ENCODE measurements at regions not wholly inside any gene's neighbourhood (a gene's known extent, or its start where the extent isn't known, plus 50 kb on each side); places are given as distances from the start of the nearest gene placed in this dataset.

- Histone ChIP-seq H3K4me3 (ENCODE audit: low read depth, low read length) (no peak overlapping the region), H3K27me3 (ENCODE audit: control insufficient read depth, insufficient read depth, low read length) (no peaks in the 10 kb centered on the region), H3K36me3 (ENCODE audit: control insufficient read depth, insufficient read depth, low read length) (no peaks in the 10 kb centered on the region)
- TF ChIP-seq, protein P1, sequence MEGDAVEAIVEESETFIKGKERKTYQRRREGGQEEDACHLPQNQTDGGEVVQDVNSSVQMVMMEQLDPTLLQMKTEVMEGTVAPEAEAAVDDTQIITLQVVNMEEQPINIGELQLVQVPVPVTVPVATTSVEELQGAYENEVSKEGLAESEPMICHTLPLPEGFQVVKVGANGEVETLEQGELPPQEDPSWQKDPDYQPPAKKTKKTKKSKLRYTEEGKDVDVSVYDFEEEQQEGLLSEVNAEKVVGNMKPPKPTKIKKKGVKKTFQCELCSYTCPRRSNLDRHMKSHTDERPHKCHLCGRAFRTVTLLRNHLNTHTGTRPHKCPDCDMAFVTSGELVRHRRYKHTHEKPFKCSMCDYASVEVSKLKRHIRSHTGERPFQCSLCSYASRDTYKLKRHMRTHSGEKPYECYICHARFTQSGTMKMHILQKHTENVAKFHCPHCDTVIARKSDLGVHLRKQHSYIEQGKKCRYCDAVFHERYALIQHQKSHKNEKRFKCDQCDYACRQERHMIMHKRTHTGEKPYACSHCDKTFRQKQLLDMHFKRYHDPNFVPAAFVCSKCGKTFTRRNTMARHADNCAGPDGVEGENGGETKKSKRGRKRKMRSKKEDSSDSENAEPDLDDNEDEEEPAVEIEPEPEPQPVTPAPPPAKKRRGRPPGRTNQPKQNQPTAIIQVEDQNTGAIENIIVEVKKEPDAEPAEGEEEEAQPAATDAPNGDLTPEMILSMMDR (IDR thresholded peaks at IDR 0.05; ENCODE audit: insufficient read depth, low read depth, low read length), result no peak
- DNase-seq (ENCODE audit: low read depth), result no peak
- ChIA-PET CTCF (interaction anchor here (0.9 to 2.9 kb wide), 3 partner anchors 11 to 42 kb away, joined by 3 to 18 read pairs (median 6); no protein-coding TSS in a partner anchor), POLR2A (interaction anchor here (1.6 kb wide), 1 partner anchor 17 kb away, joined by 5 read pairs; no protein-coding TSS in a partner anchor)
Observed at GRCh38 chr20:61186771-61187472, 65.1 kb upstream of the CDH4 start.

- Histone ChIP-seq H3K4me3 (ENCODE audit: low read depth, low read length) (no peak overlapping the region), H3K36me3 (ENCODE audit: control insufficient read depth, insufficient read depth, low read length) (no peaks in the 10 kb centered on the region), H3K27me3 (ENCODE audit: control insufficient read depth, insufficient read depth, low read length) (no peaks in the 10 kb centered on the region)
- TF ChIP-seq, protein P1 (IDR thresholded peaks at IDR 0.05; ENCODE audit: insufficient read depth, low read depth, low read length), result no peak
- ChIA-PET POLR2A (interaction anchor here (0.5 kb wide), 1 partner anchor 55 kb away, joined by 8 read pairs; no protein-coding TSS in a partner anchor), CTCF (no interaction called here)
- DNase-seq (ENCODE audit: low read depth), result no peak
Observed at GRCh38 chr20:61189534-61189933, 62.5 kb upstream of the CDH4 start.

DNA sequence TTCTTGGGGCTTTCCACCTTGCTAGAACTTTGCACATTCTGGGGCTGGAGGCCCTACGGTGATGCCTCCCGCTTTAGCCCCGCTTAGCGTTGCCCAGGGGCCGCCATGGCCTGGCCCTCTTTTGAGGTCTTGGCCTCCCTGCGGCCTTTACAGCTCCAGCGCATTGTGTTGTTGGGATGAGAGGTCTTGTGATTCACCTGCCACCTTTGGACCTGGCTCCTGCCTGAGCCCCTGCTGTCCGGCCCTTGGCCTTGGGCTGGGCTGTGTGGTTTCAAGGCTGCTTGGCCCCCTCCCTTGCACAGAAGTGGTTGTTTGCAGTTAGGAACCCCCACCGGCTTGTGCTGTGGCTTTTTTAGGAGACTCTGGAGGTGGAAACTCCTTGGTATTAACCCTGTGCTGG lies 61.0 kb upstream of the CDH4 start:
- ChIA-PET POLR2A (no interaction called here), CTCF (interaction anchor here (1.6 kb wide), 1 partner anchor 1134 kb away, joined by 3 read pairs; no protein-coding TSS in a partner anchor)
- H3K36me3 ChIP-seq (ENCODE audit: control insufficient read depth, insufficient read depth, low read length), result no peaks in the 10 kb centered on the region
- TF ChIP-seq, protein P1 (IDR thresholded peaks at IDR 0.05; ENCODE audit: insufficient read depth, low read depth, low read length), result no peak
- H3K4me3 ChIP-seq (ENCODE audit: low read depth, low read length), result no peak overlapping the region
- H3K27me3 ChIP-seq (ENCODE audit: control insufficient read depth, insufficient read depth, low read length), result peaks cover 2% of the 10 kb centered on the region; the same call in 1 of the 2 replicates
- no peak for DNase-seq (ENCODE audit: low read depth)

DNA sequence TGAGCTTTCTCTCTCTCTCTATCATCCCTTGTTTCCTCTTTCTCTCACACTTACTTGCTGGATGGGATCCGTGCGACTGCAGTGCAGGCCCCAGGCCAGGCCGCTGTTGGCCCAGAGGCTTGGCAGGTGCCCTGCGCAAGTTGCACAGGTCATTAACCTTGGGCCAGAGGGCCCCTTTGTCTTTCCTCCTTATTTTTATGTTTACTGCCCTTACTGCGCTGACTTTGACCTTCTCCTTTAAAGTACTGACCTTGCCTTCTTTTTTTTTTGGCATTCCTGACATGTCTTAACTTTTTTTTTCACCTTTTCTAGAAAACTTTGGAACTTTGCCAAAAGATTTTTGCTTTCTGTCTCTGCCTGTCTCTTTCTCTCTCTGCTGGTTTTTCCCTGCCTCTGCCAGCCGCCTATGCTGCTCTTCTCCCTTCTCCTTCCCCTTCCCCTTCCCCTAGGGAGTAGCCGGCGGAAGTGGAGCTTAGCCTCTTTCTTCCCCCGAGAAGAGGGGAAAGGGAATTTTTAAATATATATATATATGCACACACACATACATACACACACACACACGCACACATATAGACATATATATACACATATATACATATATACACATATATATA lies 59.6 kb upstream of the CDH4 start:
- TF ChIP-seq, protein P1 (IDR thresholded peaks at IDR 0.05; ENCODE audit: insufficient read depth, low read depth, low read length), result no peak
- POLR2A ChIA-PET, result no interaction called here
- CTCF ChIA-PET, result no interaction called here
- peaks cover 3% of the 10 kb centered on the region; the same call in 1 of the 2 replicates for H3K27me3 ChIP-seq (ENCODE audit: control insufficient read depth, insufficient read depth, low read length)
- no peak for DNase-seq (ENCODE audit: low read depth)
- H3K36me3 ChIP-seq (ENCODE audit: control insufficient read depth, insufficient read depth, low read length), result no peaks in the 10 kb centered on the region
- no peak overlapping the region for H3K4me3 ChIP-seq (ENCODE audit: low read depth, low read length)

GRCh38 chr20:61193164-61193563 lies 58.9 kb upstream of the CDH4 start:
- TF ChIP-seq, protein P1 (IDR thresholded peaks at IDR 0.05; ENCODE audit: insufficient read depth, low read depth, low read length), result no peak
- POLR2A ChIA-PET, result no interaction called here
- CTCF ChIA-PET, result no interaction called here
- no peak for DNase-seq (ENCODE audit: low read depth)
- H3K27me3 ChIP-seq (ENCODE audit: control insufficient read depth, insufficient read depth, low read length), result peaks cover 3% of the 10 kb centered on the region; the same call in 1 of the 2 replicates
- no peaks in the 10 kb centered on the region for H3K36me3 ChIP-seq (ENCODE audit: control insufficient read depth, insufficient read depth, low read length)
- no peak overlapping the region for H3K4me3 ChIP-seq (ENCODE audit: low read depth, low read length)
